SK-N-SH treated with all-trans-retinoic acid at 6 μM for 48 hours (cell line): ENCODE measurements at regions not wholly inside any gene's neighbourhood (a gene's known extent, or its start where the extent isn't known, plus 50 kb on each side); places are given as distances from the start of the nearest gene placed in this dataset.

ENCODE experiments used
- ATAC-seq: fragments of 200-7000 bp; cut with Tn5 transposase; 3 replicates; pipeline ENCODE4 v1.9.1; 2020; ENCODE audit warnings: mild to moderate bottlenecking, moderate library complexity
- ARNTL ChIP-seq: fragments of 450-650 bp; formaldehyde crosslinking; IDR thresholded peaks from 2 replicates; pipeline ENCODE4 v1.5.0; 2020; ENCODE audit warnings: low read depth, mild to moderate bottlenecking, moderate library complexity, borderline replicate concordance
- BACH2 ChIP-seq: fragments of 250-450 bp; sonication (Bioruptor Pico); IDR thresholded peaks from 2 replicates; pipeline ENCODE4 v1.9.0; 2021; ENCODE audit warnings: mild to moderate bottlenecking, borderline replicate concordance
- CREB5 ChIP-seq: fragments of 250-450 bp; sonication (Bioruptor Pico); IDR thresholded peaks from 2 replicates; pipeline ENCODE4 v1.5.1; 2020; ENCODE audit warnings: low read depth, mild to moderate bottlenecking, moderate library complexity
- CSDC2 ChIP-seq: fragments of 250-450 bp; sonication (Bioruptor Pico); IDR thresholded peaks from 2 replicates; pipeline ENCODE4 v1.5.0; 2020; ENCODE audit warnings: mild to moderate bottlenecking, moderate library complexity
- CSRNP3 ChIP-seq: fragments of 250-450 bp; sonication (Bioruptor Pico); IDR thresholded peaks from 2 replicates; pipeline ENCODE4 v1.5.1; 2021; ENCODE audit warnings: mild to moderate bottlenecking, moderate library complexity
- ESRRG ChIP-seq: fragments of 250-450 bp; sonication (Bioruptor Pico); IDR thresholded peaks from 2 replicates; pipeline ENCODE4 v1.6.1; 2021; ENCODE audit warnings: mild to moderate bottlenecking
- GLIS3 ChIP-seq: fragments of 250-450 bp; sonication (Bioruptor Pico); IDR thresholded peaks from 2 replicates; pipeline ENCODE4 v1.5.0; 2020; ENCODE audit warnings: mild to moderate bottlenecking, moderate library complexity
- ISL1 ChIP-seq: fragments of 250-450 bp; sonication (Bioruptor Pico); IDR thresholded peaks from 2 replicates; pipeline ENCODE4 v2.1.2; 2022; ENCODE audit warnings: mild to moderate bottlenecking, moderate library complexity
- OSR1 ChIP-seq: fragments of 250-450 bp; sonication (Bioruptor Pico); IDR thresholded peaks from 2 replicates; pipeline ENCODE4 v1.8.0; 2022; ENCODE audit warnings: moderate library complexity, mild to moderate bottlenecking, inconsistent platforms
- PATZ1 ChIP-seq: fragments of 250-450 bp; sonication (Bioruptor Pico); IDR thresholded peaks from 2 replicates; pipeline ENCODE4 v1.8.0; 2020; ENCODE audit warnings: mild to moderate bottlenecking, moderate library complexity, borderline replicate concordance
- POU6F1 ChIP-seq: fragments of 250-450 bp; sonication (Bioruptor Pico); IDR thresholded peaks from 2 replicates; pipeline ENCODE4 v1.8.0; 2021; ENCODE audit warnings: low read depth, mild to moderate bottlenecking, moderate library complexity, borderline replicate concordance
- PPARA ChIP-seq: fragments of 250-450 bp; sonication (Bioruptor Pico); IDR thresholded peaks from 2 replicates; pipeline ENCODE4 v1.5.0; 2020; ENCODE audit warnings: mild to moderate bottlenecking, borderline replicate concordance
- RARB ChIP-seq: fragments of 250-450 bp; sonication (Bioruptor Pico); IDR thresholded peaks from 2 replicates; pipeline ENCODE4 v1.8.0; 2021; ENCODE audit warnings: mild to moderate bottlenecking, moderate library complexity
- SNAI2 ChIP-seq: fragments of 250-450 bp; sonication (Bioruptor Pico); IDR thresholded peaks from 2 replicates; pipeline ENCODE4 v1.5.0; 2020; ENCODE audit warnings: mild to moderate bottlenecking, moderate library complexity
- TCF4 ChIP-seq: fragments of 250-450 bp; sonication (Bioruptor Pico); IDR thresholded peaks from 2 replicates; pipeline ENCODE4 v1.8.0; 2021; ENCODE audit warnings: mild to moderate bottlenecking, moderate library complexity, borderline replicate concordance
- TSHZ2 ChIP-seq: fragments of 250-450 bp; sonication (Bioruptor Pico); IDR thresholded peaks from 2 replicates; pipeline ENCODE4 v1.5.0; 2020; ENCODE audit warnings: mild to moderate bottlenecking, moderate library complexity
- ZC3H10 ChIP-seq: fragments of 250-450 bp; sonication (Bioruptor Pico); IDR thresholded peaks from 2 replicates; pipeline ENCODE4 v1.5.1; 2021; ENCODE audit warnings: mild to moderate bottlenecking, moderate library complexity
- ZFP3 ChIP-seq: fragments of 250-450 bp; sonication (Bioruptor Pico); IDR thresholded peaks from 2 replicates; pipeline ENCODE4 v1.5.0; 2020; ENCODE audit warnings: mild to moderate bottlenecking, moderate library complexity
- ZFP30 ChIP-seq: fragments of 450-650 bp; formaldehyde crosslinking; IDR thresholded peaks from 2 replicates; pipeline ENCODE4 v1.5.0; 2022; ENCODE audit warnings: mild to moderate bottlenecking, moderate library complexity
- ZNF565 ChIP-seq: fragments of 450-650 bp; formaldehyde crosslinking; conservative IDR thresholded peaks from 2 replicates; pipeline ENCODE4 v1.5.0; 2020; ENCODE audit warnings: low read depth, mild to moderate bottlenecking, moderate library complexity
- ZNF70 ChIP-seq: fragments of 450-650 bp; formaldehyde crosslinking; IDR thresholded peaks from 2 replicates; pipeline ENCODE4 v1.5.0; 2020; ENCODE audit warnings: mild to moderate bottlenecking, moderate library complexity
- ZNF8 ChIP-seq: fragments of 450-650 bp; formaldehyde crosslinking; IDR thresholded peaks from 2 replicates; pipeline ENCODE4 v1.5.0; 2020; ENCODE audit warnings: mild to moderate bottlenecking, moderate library complexity

- ATAC-seq = no peak
- no peak for TF ChIP-seq ESRRG (CRISPR knock-in tag)
- TF ChIP-seq ZNF565 (CRISPR knock-in tag) = no peak
- no peak for TF ChIP-seq ZNF70 (CRISPR knock-in tag)
- no peak for TF ChIP-seq ZNF8
- TF ChIP-seq CSDC2 (CRISPR knock-in tag) = no peak
- TF ChIP-seq RARB (CRISPR knock-in tag) = no peak
- TF ChIP-seq CSRNP3 (CRISPR knock-in tag) = no peak
- TF ChIP-seq POU6F1 (CRISPR knock-in tag) = no peak
- TF ChIP-seq GLIS3 (CRISPR knock-in tag) = no peak
- TF ChIP-seq ZC3H10 (CRISPR knock-in tag) = no peak
- TF ChIP-seq ZFP30 (CRISPR knock-in tag) = no peak
- TF ChIP-seq ZFP3 (CRISPR knock-in tag) = no peak
- no peak for TF ChIP-seq CREB5 (CRISPR knock-in tag)
Observed at GRCh38 chr10:20648263-20648874, 248.7 kb downstream of the NEBL start.

- ATAC-seq = no peak
Observed at GRCh38 chr10:20647756-20648155, 249.4 kb downstream of the NEBL start.

More at GRCh38 chr10:20647756-20648155, 249.4 kb downstream of the NEBL start:
- no peak for TF ChIP-seq BACH2 (CRISPR knock-in tag)
- no peak for TF ChIP-seq ZNF8
- TF ChIP-seq ZFP30 (CRISPR knock-in tag) = no peak
- TF ChIP-seq OSR1 (CRISPR knock-in tag) = no peak
- TF ChIP-seq GLIS3 (CRISPR knock-in tag) = no peak
- no peak for TF ChIP-seq SNAI2 (CRISPR knock-in tag)
- TF ChIP-seq CSDC2 (CRISPR knock-in tag) = no peak
- no peak for TF ChIP-seq ZNF565 (CRISPR knock-in tag)
- TF ChIP-seq ZC3H10 (CRISPR knock-in tag) = no peak
- TF ChIP-seq TSHZ2 = no peak
- no peak for TF ChIP-seq POU6F1 (CRISPR knock-in tag)
- TF ChIP-seq PATZ1 (CRISPR knock-in tag) = no peak
- no peak for TF ChIP-seq PPARA (CRISPR knock-in tag)
- no peak for TF ChIP-seq ISL1
- no peak for TF ChIP-seq TCF4 (CRISPR knock-in tag)
- TF ChIP-seq ZNF70 (CRISPR knock-in tag) = no peak
- no peak for TF ChIP-seq RARB (CRISPR knock-in tag)
- TF ChIP-seq ARNTL (CRISPR knock-in tag) = no peak
